ENCODE measurements at regions not wholly inside any gene's neighbourhood (a gene's known extent, or its start where the extent isn't known, plus 50 kb on each side); places are given as distances from the start of the nearest gene placed in this dataset.
"Not testable (repeated sequence)": the region's sequence is repeated elsewhere in the genome, so short reads cannot be mapped to it uniquely, and the experiment has no call there.

- no peak for DNase-seq
These were observed 384.4 kb downstream of the TCERG1L start for GRCh38 chr10:130927157-130927556.

- no peak for DNase-seq
These were observed 383.2 kb downstream of the TCERG1L start for GRCh38 chr10:130928306-130928705.

GRCh38 chr10:130929422-130930325 lies 381.8 kb downstream of the TCERG1L start:
- DNase-seq, result no peak

- no peak for DNase-seq
These were observed 380.7 kb downstream of the TCERG1L start for GRCh38 chr10:130930821-130931220.

GRCh38 chr10:130931256-130931655 lies 380.3 kb downstream of the TCERG1L start:
- no peak for DNase-seq

- DNase-seq, result no peak
These were observed 379.1 kb downstream of the TCERG1L start for GRCh38 chr10:130932326-130933007.

- no peak for DNase-seq
These were observed 378.5 kb downstream of the TCERG1L start for GRCh38 chr10:130933008-130933390.

- no peak for DNase-seq
These were observed 377.0 kb downstream of the TCERG1L start for GRCh38 chr10:130934293-130935127.

- DNase-seq, result no peak
These were observed 376.4 kb downstream of the TCERG1L start for GRCh38 chr10:130935128-130935439.

GRCh38 chr10:130935897-130936550 lies 375.5 kb downstream of the TCERG1L start:
- no peak for DNase-seq

- no peak for DNase-seq
These were observed 374.7 kb downstream of the TCERG1L start for GRCh38 chr10:130936851-130937250.

GRCh38 chr10:130938051-130938450 lies 373.5 kb downstream of the TCERG1L start:
- DNase-seq, result no peak

GRCh38 chr10:130938891-130939290 lies 372.6 kb downstream of the TCERG1L start:
- DNase-seq, result not testable (repeated sequence)

GRCh38 chr10:130941886-130942285 lies 369.6 kb downstream of the TCERG1L start:
- no peak for DNase-seq

GRCh38 chr10:130952086-130952485 lies 359.4 kb downstream of the TCERG1L start:
- no peak for DNase-seq

GRCh38 chr10:130954326-130954905 lies 357.1 kb downstream of the TCERG1L start:
- DNase-seq, result no peak

- no peak for DNase-seq
These were observed 355.3 kb downstream of the TCERG1L start for GRCh38 chr10:130956251-130956650.

- DNase-seq, result no peak
These were observed 354.1 kb downstream of the TCERG1L start for GRCh38 chr10:130957423-130957822.

- DNase-seq, result no peak
These were observed 353.5 kb downstream of the TCERG1L start for GRCh38 chr10:130958003-130958402.

- DNase-seq, result no peak
These were observed 352.4 kb downstream of the TCERG1L start for GRCh38 chr10:130958981-130959751.

GRCh38 chr10:130959752-130960195 lies 351.7 kb downstream of the TCERG1L start:
- DNase-seq, result no peak

- DNase-seq, result no peak
These were observed 351.0 kb downstream of the TCERG1L start for GRCh38 chr10:130960531-130960930.
